ENCODE measurements at regions not wholly inside any gene's neighbourhood (a gene's known extent, or its start where the extent isn't known, plus 50 kb on each side); places are given as distances from the start of the nearest gene placed in this dataset.

DNA sequence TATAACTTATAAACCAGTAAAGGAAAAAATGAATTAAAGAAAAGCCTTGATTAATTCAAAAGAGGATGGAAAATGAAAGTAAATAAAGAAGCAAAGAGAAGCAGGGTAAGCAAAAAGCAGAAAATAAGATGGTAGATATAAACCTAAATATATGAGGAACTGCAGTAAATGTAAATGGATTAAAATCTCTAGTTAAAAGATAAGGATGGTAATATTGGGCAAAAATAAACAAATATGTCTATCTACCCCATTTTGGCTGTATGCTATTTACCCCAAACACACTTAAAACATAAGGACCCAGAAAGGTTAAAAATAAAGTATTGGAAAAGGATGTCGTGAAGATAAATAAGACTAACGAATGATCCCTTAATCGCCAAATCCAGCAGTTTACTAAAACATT, 161.9 kb downstream of the FOXD2 start:
- TF ChIP-seq, protein P1, sequence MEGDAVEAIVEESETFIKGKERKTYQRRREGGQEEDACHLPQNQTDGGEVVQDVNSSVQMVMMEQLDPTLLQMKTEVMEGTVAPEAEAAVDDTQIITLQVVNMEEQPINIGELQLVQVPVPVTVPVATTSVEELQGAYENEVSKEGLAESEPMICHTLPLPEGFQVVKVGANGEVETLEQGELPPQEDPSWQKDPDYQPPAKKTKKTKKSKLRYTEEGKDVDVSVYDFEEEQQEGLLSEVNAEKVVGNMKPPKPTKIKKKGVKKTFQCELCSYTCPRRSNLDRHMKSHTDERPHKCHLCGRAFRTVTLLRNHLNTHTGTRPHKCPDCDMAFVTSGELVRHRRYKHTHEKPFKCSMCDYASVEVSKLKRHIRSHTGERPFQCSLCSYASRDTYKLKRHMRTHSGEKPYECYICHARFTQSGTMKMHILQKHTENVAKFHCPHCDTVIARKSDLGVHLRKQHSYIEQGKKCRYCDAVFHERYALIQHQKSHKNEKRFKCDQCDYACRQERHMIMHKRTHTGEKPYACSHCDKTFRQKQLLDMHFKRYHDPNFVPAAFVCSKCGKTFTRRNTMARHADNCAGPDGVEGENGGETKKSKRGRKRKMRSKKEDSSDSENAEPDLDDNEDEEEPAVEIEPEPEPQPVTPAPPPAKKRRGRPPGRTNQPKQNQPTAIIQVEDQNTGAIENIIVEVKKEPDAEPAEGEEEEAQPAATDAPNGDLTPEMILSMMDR (conservative IDR thresholded peaks at IDR 0.05) = no peak
- TF ChIP-seq EZH2 (IDR thresholded peaks at IDR 0.05; ENCODE audit: low read depth) = no peak
